Endothelial cell of umbilical vein (primary cell): ENCODE measurements at regions not wholly inside any gene's neighbourhood (a gene's known extent, or its start where the extent isn't known, plus 50 kb on each side); places are given as distances from the start of the nearest gene placed in this dataset.

Experiments
- EZH2 ChIP-seq: IDR thresholded peaks from 2 replicates; pipeline ENCODE4 v1.6.1; 2012; ENCODE audit warnings: borderline replicate concordance, low read depth, mild to moderate bottlenecking, moderate library complexity, low read length, inconsistent platforms; ENCODE audit not compliant: severe bottlenecking
- FOS ChIP-seq: IDR thresholded peaks from 2 replicates; pipeline ENCODE4 v1.6.1; 2011; ENCODE audit warnings: mild to moderate bottlenecking, low read length, moderate library complexity, borderline replicate concordance; ENCODE audit not compliant: insufficient read depth
- GATA2 ChIP-seq: IDR thresholded peaks from 2 replicates; pipeline ENCODE4 v1.7.0; 2011; ENCODE audit warnings: low read depth, mild to moderate bottlenecking, moderate library complexity, mixed read lengths, low read length; ENCODE audit not compliant: insufficient read length, insufficient read depth
- MYC ChIP-seq: IDR thresholded peaks from one replicate; pipeline ENCODE4 v1.6.1; 2011; ENCODE audit warnings: mild to moderate bottlenecking, low read depth, low read length
- POLR2A ChIP-seq: IDR thresholded peaks from 2 replicates; pipeline ENCODE4 v1.6.1; 2012; ENCODE audit warnings: low read depth, mild to moderate bottlenecking, control low read depth, low read length
- POLR2AphosphoS5 ChIP-seq: IDR thresholded peaks from 2 replicates; pipeline ENCODE4 v1.6.1; 2012; ENCODE audit warnings: low read depth, mild to moderate bottlenecking, control low read depth, low read length, moderate library complexity; ENCODE audit not compliant: insufficient read depth
- TF ChIP-seq, protein P1 (sequence below), 2 donors: IDR thresholded peaks; 1 replicate in 1 of 2; 2 replicates in 1 of 2; pipeline ENCODE4 v1.5.1; 2011; ENCODE audit warnings: low read length in 2 of 2, mild to moderate bottlenecking in 2 of 2, moderate library complexity in 2 of 2, control low read depth in 1 of 2, inconsistent platforms in 1 of 2, low read depth in 1 of 2; ENCODE audit not compliant: insufficient read depth in 1 of 2; ENCODE audit errors: extremely low read depth in 1 of 2

DNA sequence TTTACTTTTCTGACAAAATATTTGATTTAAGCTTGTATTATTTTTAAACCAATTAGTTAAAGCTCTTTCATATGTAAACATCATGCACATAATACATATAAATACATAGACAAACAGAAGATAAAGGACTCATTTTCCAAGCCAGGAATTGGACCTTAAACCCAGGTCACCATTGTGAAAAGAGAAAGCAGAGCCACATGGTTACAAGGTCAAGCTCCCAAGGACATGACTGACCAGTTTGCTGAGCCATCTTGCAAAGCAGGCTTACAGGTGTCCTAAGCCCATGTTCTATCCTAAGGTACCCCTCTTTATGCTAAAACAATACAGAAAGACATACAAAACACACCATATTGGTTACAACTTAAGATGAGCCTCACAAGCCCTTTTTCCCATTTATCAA is 50.5 kb upstream of the DNAJC19 start:
- TF ChIP-seq, protein P1, sequence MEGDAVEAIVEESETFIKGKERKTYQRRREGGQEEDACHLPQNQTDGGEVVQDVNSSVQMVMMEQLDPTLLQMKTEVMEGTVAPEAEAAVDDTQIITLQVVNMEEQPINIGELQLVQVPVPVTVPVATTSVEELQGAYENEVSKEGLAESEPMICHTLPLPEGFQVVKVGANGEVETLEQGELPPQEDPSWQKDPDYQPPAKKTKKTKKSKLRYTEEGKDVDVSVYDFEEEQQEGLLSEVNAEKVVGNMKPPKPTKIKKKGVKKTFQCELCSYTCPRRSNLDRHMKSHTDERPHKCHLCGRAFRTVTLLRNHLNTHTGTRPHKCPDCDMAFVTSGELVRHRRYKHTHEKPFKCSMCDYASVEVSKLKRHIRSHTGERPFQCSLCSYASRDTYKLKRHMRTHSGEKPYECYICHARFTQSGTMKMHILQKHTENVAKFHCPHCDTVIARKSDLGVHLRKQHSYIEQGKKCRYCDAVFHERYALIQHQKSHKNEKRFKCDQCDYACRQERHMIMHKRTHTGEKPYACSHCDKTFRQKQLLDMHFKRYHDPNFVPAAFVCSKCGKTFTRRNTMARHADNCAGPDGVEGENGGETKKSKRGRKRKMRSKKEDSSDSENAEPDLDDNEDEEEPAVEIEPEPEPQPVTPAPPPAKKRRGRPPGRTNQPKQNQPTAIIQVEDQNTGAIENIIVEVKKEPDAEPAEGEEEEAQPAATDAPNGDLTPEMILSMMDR (IDR thresholded peaks at IDR 0.05; ENCODE audit: extremely low read depth in 1 of 2, insufficient read depth in 1 of 2, low read depth in 1 of 2, low read length in 2 of 2), result no peak
- TF ChIP-seq POLR2A (no peak), EZH2 (no peak), MYC (no peak), POLR2AphosphoS5 (no peak), GATA2 (no peak), FOS (no peak)
